WTC11 (cell line): ENCODE measurements at regions not wholly inside any gene's neighbourhood (a gene's known extent, or its start where the extent isn't known, plus 50 kb on each side); places are given as distances from the start of the nearest gene placed in this dataset.

Experiments
- ATAC-seq: fragments of 200-7000 bp; cut with Tn5 transposase; 2 replicates; pipeline ENCODE4 v1.10.0; 2021; ENCODE audit warnings: mild to moderate bottlenecking, moderate library complexity
- CTCF ChIA-PET: fragments of 300-600 bp; sonication (Branson Sonifier 250); formaldehyde crosslinking; loops from one replicate; lab custom pipeline; 2021; ENCODE audit warnings: antibody characterized with exemption; lab: Charles Lee
- POLR2A ChIA-PET: fragments of 350-600 bp; sonication (Branson Sonifier 250); formaldehyde crosslinking; loops from one replicate; lab custom pipeline; 2021; ENCODE audit warnings: antibody characterized with exemption; lab: Charles Lee
- DNase-seq: peaks from one replicate; pipeline ENCODE4 v3.0.0; 2021; ENCODE audit warnings: low spot score
- H3K27ac Mint-ChIP-seq: 2 replicates; pipeline ENCODE4 v1.8.0; 2021; ENCODE audit warnings: mixed read lengths
- H3K27me3 Mint-ChIP-seq: 2 replicates; pipeline ENCODE4 v1.8.0; 2021; ENCODE audit warnings: low read depth, mild to moderate bottlenecking, moderate library complexity, mixed read lengths
- H3K36me3 Mint-ChIP-seq: 2 replicates; pipeline ENCODE4 v1.8.0; 2021; ENCODE audit warnings: mixed read lengths
- H3K4me1 Mint-ChIP-seq: 2 replicates; pipeline ENCODE4 v1.8.0; 2022; ENCODE audit warnings: mixed read lengths
- H3K4me3 Mint-ChIP-seq: 2 replicates; pipeline ENCODE4 v1.8.0; 2021; ENCODE audit warnings: mild to moderate bottlenecking, moderate library complexity, mixed read lengths
- H3K9me3 Mint-ChIP-seq: 2 replicates; pipeline ENCODE4 v1.8.0; 2021; ENCODE audit warnings: mixed read lengths
- ESRRA ChIP-seq: sonication (generic); formaldehyde crosslinking; IDR thresholded peaks from 2 replicates; pipeline ENCODE4 v1.8.1; 2022; ENCODE audit warnings: mild to moderate bottlenecking, missing genetic modification reagents, borderline replicate concordance
- FOXJ3 ChIP-seq: sonication (generic); formaldehyde crosslinking; IDR thresholded peaks from 2 replicates; pipeline ENCODE4 v1.9.0; 2021; ENCODE audit warnings: missing genetic modification reagents, mild to moderate bottlenecking, borderline replicate concordance
- JAZF1 ChIP-seq: fragments of 250-450 bp; sonication (Bioruptor Pico); IDR thresholded peaks from 2 replicates; pipeline ENCODE4 v1.9.0; 2021; ENCODE audit warnings: moderate library complexity, mild to moderate bottlenecking, inconsistent platforms
- MXD4 ChIP-seq: fragments of 250-450 bp; sonication (Bioruptor Pico); IDR thresholded peaks from 2 replicates; pipeline ENCODE4 v1.8.0; 2021; ENCODE audit warnings: mild to moderate bottlenecking, moderate library complexity, borderline replicate concordance
- MYBL2 ChIP-seq: sonication (generic); formaldehyde crosslinking; IDR thresholded peaks from 2 replicates; pipeline ENCODE4 v1.8.1; 2023; ENCODE audit warnings: mild to moderate bottlenecking, moderate library complexity, missing genetic modification reagents
- SOX15 ChIP-seq: fragments of 250-450 bp; sonication (Bioruptor Pico); IDR thresholded peaks from 2 replicates; pipeline ENCODE4 v1.9.0; 2021; ENCODE audit warnings: mild to moderate bottlenecking
- ZNF219 ChIP-seq: sonication (generic); formaldehyde crosslinking; IDR thresholded peaks from 2 replicates; pipeline ENCODE4 v1.8.0; 2023; ENCODE audit warnings: missing genetic modification reagents, mild to moderate bottlenecking, borderline replicate concordance
- ZNF232 ChIP-seq: sonication (generic); formaldehyde crosslinking; IDR thresholded peaks from 2 replicates; pipeline ENCODE4 v1.8.0; 2022; ENCODE audit warnings: mild to moderate bottlenecking, missing genetic modification reagents
- TF ChIP-seq, protein P1 (sequence below): sonication (generic); formaldehyde crosslinking; IDR thresholded peaks from 2 replicates; pipeline ENCODE4 v1.8.1; 2023; ENCODE audit warnings: mild to moderate bottlenecking, missing genetic modification reagents, borderline replicate concordance
- TF ChIP-seq, protein P2 (sequence below): fragments of 250-450 bp; sonication (Bioruptor Pico); IDR thresholded peaks from 2 replicates; pipeline ENCODE4 v1.9.0; 2021; ENCODE audit warnings: mild to moderate bottlenecking
- TF ChIP-seq, protein P3 (sequence below): fragments of 250-450 bp; sonication (Bioruptor Pico); IDR thresholded peaks from 2 replicates; pipeline ENCODE4 v1.9.0; 2021; ENCODE audit warnings: moderate library complexity, mild to moderate bottlenecking, inconsistent platforms, borderline replicate concordance
- TF ChIP-seq, protein P4 (sequence below): sonication (generic); formaldehyde crosslinking; IDR thresholded peaks from 2 replicates; pipeline ENCODE4 v1.8.1; 2023; ENCODE audit warnings: mild to moderate bottlenecking, missing genetic modification reagents, moderate library complexity
- TF ChIP-seq, protein P5 (sequence below): fragments of 250-450 bp; sonication (Bioruptor Pico); IDR thresholded peaks from 2 replicates; pipeline ENCODE4 v1.8.0; 2021; ENCODE audit warnings: mild to moderate bottlenecking
- TF ChIP-seq, protein P6 (sequence below): sonication (generic); formaldehyde crosslinking; IDR thresholded peaks from 2 replicates; pipeline ENCODE4 v1.8.0; 2023; ENCODE audit warnings: missing genetic modification reagents
- TF ChIP-seq, protein P7 (sequence below): sonication (generic); formaldehyde crosslinking; IDR thresholded peaks from 2 replicates; pipeline ENCODE4 v1.8.1; 2023; ENCODE audit warnings: mild to moderate bottlenecking, moderate library complexity, missing genetic modification reagents
- TF ChIP-seq, protein P8 (sequence below): sonication (generic); formaldehyde crosslinking; IDR thresholded peaks from 2 replicates; pipeline ENCODE4 v1.8.0; 2022; ENCODE audit warnings: missing genetic modification reagents

DNA sequence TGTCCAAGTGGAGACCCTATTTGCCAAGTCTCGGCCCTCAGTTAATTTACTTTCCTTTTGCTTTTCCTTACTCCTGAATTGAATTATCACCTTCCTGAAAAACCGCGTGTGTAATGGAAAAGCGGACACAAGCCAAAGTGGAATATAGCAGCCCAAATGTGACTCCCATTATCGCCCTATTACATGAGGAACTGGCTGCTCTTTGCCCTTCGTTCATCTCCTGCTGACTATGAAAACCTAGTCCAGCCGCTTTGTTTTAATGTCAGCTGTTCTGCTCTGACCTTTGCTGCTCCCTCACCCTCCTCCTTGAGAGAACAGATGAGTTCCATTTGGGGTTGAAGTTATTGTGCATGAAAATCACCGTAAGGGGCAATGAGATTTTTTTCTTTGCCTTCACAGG lies 632.7 kb upstream of the SUCLG2 start (continued):
- TF ChIP-seq, protein P1, sequence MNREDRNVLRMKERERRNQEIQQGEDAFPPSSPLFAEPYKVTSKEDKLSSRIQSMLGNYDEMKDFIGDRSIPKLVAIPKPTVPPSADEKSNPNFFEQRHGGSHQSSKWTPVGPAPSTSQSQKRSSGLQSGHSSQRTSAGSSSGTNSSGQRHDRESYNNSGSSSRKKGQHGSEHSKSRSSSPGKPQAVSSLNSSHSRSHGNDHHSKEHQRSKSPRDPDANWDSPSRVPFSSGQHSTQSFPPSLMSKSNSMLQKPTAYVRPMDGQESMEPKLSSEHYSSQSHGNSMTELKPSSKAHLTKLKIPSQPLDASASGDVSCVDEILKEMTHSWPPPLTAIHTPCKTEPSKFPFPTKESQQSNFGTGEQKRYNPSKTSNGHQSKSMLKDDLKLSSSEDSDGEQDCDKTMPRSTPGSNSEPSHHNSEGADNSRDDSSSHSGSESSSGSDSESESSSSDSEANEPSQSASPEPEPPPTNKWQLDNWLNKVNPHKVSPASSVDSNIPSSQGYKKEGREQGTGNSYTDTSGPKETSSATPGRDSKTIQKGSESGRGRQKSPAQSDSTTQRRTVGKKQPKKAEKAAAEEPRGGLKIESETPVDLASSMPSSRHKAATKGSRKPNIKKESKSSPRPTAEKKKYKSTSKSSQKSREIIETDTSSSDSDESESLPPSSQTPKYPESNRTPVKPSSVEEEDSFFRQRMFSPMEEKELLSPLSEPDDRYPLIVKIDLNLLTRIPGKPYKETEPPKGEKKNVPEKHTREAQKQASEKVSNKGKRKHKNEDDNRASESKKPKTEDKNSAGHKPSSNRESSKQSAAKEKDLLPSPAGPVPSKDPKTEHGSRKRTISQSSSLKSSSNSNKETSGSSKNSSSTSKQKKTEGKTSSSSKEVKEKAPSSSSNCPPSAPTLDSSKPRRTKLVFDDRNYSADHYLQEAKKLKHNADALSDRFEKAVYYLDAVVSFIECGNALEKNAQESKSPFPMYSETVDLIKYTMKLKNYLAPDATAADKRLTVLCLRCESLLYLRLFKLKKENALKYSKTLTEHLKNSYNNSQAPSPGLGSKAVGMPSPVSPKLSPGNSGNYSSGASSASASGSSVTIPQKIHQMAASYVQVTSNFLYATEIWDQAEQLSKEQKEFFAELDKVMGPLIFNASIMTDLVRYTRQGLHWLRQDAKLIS (CRISPR knock-in tag) = no peak
- no peak for TF ChIP-seq ZNF232 (CRISPR knock-in tag)
- no peak for TF ChIP-seq ESRRA
- TF ChIP-seq, protein P2, sequence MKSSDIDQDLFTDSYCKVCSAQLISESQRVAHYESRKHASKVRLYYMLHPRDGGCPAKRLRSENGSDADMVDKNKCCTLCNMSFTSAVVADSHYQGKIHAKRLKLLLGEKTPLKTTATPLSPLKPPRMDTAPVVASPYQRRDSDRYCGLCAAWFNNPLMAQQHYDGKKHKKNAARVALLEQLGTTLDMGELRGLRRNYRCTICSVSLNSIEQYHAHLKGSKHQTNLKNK (CRISPR knock-in tag) = no peak
- TF ChIP-seq, all 79 proteins: peak for 0

DNA sequence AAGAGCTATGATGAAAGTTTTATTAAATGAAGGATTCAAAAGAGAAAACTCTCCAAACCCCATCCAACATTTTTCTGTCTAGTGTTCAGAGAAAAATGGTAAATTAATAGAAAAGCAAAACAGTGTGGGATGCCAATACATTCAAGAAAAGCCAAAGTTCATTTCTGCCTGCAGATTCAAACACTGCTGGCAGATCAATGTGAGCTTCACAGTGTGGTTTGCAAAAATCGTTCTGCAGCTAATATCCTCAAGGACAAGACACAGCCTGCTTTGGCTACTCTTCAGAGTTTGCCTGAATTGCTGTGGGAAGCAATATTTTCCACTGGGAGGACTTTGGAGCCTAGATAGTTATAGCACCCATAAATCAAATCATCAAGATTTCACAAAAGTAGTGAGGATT lies 619.9 kb upstream of the SUCLG2 start:
- DNase-seq (no peak), ATAC-seq (no peak)
- no peaks in the 10 kb centered on the region; the same call in 1 of the 2 replicates for H3K27me3 Mint-ChIP-seq
- no peaks in the 10 kb centered on the region for H3K9me3 Mint-ChIP-seq
- no peak overlapping the region for H3K27ac Mint-ChIP-seq
- POLR2A ChIA-PET = no interaction called here
- H3K36me3 Mint-ChIP-seq = no peaks in the 10 kb centered on the region
- H3K4me1 Mint-ChIP-seq = peaks cover 21% of the 10 kb centered on the region
- CTCF ChIA-PET = no interaction called here
- H3K4me3 Mint-ChIP-seq = no peak overlapping the region
- TF ChIP-seq, protein P3, sequence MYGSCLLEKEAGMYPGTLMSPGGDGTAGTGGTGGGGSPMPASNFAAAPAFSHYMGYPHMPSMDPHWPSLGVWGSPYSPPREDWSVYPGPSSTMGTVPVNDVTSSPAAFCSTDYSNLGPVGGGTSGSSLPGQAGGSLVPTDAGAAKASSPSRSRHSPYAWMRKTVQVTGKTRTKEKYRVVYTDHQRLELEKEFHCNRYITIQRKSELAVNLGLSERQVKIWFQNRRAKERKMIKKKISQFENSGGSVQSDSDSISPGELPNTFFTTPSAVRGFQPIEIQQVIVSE (CRISPR knock-in tag) = no peak
- TF ChIP-seq, protein P4, sequence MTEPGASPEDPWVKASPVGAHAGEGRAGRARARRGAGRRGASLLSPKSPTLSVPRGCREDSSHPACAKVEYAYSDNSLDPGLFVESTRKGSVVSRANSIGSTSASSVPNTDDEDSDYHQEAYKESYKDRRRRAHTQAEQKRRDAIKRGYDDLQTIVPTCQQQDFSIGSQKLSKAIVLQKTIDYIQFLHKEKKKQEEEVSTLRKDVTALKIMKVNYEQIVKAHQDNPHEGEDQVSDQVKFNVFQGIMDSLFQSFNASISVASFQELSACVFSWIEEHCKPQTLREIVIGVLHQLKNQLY (CRISPR knock-in tag) = no peak
- TF ChIP-seq, protein P5, sequence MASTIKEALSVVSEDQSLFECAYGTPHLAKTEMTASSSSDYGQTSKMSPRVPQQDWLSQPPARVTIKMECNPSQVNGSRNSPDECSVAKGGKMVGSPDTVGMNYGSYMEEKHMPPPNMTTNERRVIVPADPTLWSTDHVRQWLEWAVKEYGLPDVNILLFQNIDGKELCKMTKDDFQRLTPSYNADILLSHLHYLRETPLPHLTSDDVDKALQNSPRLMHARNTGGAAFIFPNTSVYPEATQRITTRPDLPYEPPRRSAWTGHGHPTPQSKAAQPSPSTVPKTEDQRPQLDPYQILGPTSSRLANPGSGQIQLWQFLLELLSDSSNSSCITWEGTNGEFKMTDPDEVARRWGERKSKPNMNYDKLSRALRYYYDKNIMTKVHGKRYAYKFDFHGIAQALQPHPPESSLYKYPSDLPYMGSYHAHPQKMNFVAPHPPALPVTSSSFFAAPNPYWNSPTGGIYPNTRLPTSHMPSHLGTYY (CRISPR knock-in tag) = no peak
- TF ChIP-seq, protein P1 (CRISPR knock-in tag) = no peak
- TF ChIP-seq SOX15 (CRISPR knock-in tag) (no peak), ZNF219 (CRISPR knock-in tag) (no peak), FOXJ3 (CRISPR knock-in tag) (no peak), MYBL2 (no peak), MXD4 (no peak), JAZF1 (CRISPR knock-in tag) (no peak)
- TF ChIP-seq, protein P2 (CRISPR knock-in tag) = no peak
- TF ChIP-seq, protein P6, sequence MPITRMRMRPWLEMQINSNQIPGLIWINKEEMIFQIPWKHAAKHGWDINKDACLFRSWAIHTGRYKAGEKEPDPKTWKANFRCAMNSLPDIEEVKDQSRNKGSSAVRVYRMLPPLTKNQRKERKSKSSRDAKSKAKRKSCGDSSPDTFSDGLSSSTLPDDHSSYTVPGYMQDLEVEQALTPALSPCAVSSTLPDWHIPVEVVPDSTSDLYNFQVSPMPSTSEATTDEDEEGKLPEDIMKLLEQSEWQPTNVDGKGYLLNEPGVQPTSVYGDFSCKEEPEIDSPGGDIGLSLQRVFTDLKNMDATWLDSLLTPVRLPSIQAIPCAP (CRISPR knock-in tag) = no peak
- TF ChIP-seq, protein P7, sequence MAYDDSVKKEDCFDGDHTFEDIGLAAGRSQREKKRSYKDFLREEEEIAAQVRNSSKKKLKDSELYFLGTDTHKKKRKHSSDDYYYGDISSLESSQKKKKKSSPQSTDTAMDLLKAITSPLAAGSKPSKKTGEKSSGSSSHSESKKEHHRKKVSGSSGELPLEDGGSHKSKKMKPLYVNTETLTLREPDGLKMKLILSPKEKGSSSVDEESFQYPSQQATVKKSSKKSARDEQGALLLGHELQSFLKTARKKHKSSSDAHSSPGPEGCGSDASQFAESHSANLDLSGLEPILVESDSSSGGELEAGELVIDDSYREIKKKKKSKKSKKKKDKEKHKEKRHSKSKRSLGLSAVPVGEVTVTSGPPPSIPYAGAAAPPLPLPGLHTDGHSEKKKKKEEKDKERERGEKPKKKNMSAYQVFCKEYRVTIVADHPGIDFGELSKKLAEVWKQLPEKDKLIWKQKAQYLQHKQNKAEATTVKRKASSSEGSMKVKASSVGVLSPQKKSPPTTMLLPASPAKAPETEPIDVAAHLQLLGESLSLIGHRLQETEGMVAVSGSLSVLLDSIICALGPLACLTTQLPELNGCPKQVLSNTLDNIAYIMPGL (CRISPR knock-in tag) = no peak
- TF ChIP-seq, protein P8, sequence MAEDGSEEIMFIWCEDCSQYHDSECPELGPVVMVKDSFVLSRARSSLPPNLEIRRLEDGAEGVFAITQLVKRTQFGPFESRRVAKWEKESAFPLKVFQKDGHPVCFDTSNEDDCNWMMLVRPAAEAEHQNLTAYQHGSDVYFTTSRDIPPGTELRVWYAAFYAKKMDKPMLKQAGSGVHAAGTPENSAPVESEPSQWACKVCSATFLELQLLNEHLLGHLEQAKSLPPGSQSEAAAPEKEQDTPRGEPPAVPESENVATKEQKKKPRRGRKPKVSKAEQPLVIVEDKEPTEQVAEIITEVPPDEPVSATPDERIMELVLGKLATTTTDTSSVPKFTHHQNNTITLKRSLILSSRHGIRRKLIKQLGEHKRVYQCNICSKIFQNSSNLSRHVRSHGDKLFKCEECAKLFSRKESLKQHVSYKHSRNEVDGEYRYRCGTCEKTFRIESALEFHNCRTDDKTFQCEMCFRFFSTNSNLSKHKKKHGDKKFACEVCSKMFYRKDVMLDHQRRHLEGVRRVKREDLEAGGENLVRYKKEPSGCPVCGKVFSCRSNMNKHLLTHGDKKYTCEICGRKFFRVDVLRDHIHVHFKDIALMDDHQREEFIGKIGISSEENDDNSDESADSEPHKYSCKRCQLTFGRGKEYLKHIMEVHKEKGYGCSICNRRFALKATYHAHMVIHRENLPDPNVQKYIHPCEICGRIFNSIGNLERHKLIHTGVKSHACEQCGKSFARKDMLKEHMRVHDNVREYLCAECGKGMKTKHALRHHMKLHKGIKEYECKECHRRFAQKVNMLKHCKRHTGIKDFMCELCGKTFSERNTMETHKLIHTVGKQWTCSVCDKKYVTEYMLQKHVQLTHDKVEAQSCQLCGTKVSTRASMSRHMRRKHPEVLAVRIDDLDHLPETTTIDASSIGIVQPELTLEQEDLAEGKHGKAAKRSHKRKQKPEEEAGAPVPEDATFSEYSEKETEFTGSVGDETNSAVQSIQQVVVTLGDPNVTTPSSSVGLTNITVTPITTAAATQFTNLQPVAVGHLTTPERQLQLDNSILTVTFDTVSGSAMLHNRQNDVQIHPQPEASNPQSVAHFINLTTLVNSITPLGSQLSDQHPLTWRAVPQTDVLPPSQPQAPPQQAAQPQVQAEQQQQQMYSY (CRISPR knock-in tag) = no peak
